HUES64 (cell line): ENCODE measurements at regions not wholly inside any gene's neighbourhood (a gene's known extent, or its start where the extent isn't known, plus 50 kb on each side); places are given as distances from the start of the nearest gene placed in this dataset.

Experiments used
- H3K27ac ChIP-seq: 2 replicates; pipeline ENCODE4 v1.7.0; 2013; ENCODE audit warnings: low read depth, low read length, inconsistent platforms
- H3K27me3 ChIP-seq: 2 replicates; pipeline ENCODE4 v1.6.1; 2013; ENCODE audit warnings: mild to moderate bottlenecking, low read length; ENCODE audit not compliant: insufficient read depth
- H3K36me3 ChIP-seq: 2 replicates; pipeline ENCODE4 v1.6.1; 2013; ENCODE audit warnings: mild to moderate bottlenecking, low read length; ENCODE audit not compliant: insufficient read depth
- H3K4me1 ChIP-seq: 2 replicates; pipeline ENCODE4 v1.6.1; 2013; ENCODE audit warnings: mild to moderate bottlenecking, low read length, moderate library complexity; ENCODE audit not compliant: insufficient read depth
- H3K4me3 ChIP-seq: 2 replicates; pipeline ENCODE4 v1.5.1; 2013; ENCODE audit warnings: mild to moderate bottlenecking, low read length, moderate library complexity
- H3K9ac ChIP-seq: 2 replicates; pipeline ENCODE4 v1.6.1; 2013; ENCODE audit warnings: mild to moderate bottlenecking, low read depth, low read length
- H3K9me3 ChIP-seq: 2 replicates; pipeline ENCODE4 v1.6.1; 2013; ENCODE audit warnings: low read depth, low read length; ENCODE audit not compliant: insufficient read depth
- WGBS: fragments of 150-250, 120-280 bp; methylation state at CpG from one replicate; pipeline ENCODE4 v1.1.7; 2013; ENCODE audit warnings: missing lambda C conversion rate; 5-methylcytosine and 5-hydroxymethylcytosine counted together

DNA sequence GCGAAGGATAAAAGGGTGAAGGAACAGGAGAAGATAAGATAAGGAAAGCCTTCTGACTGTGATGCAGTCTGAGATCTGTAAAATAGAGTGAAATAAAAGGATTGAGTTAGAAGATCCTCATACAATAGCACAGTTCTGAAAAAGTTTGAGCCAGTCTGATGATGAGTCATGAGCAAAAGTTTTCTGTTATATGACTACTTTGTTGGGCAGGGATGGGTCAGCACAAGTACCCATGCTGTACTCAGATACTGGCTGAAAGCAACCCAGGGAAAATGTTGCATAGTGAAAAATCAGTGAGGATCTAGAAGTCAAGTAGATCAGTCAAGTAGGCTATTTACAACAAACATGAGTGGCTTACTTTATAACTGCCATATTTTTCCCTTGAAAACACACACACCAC lies 253.5 kb downstream of the PCDH10 start:
- WGBS, result 89% methylated on average over 1 of the region's 1 CpG
- H3K9me3 ChIP-seq, result no peaks in the 10 kb centered on the region
- no peak overlapping the region for H3K9ac ChIP-seq
- H3K4me1 ChIP-seq, result no peaks in the 10 kb centered on the region
- no peaks in the 10 kb centered on the region for H3K36me3 ChIP-seq
- no peak overlapping the region for H3K27ac ChIP-seq
- no peak overlapping the region for H3K4me3 ChIP-seq
- no peaks in the 10 kb centered on the region for H3K27me3 ChIP-seq

DNA sequence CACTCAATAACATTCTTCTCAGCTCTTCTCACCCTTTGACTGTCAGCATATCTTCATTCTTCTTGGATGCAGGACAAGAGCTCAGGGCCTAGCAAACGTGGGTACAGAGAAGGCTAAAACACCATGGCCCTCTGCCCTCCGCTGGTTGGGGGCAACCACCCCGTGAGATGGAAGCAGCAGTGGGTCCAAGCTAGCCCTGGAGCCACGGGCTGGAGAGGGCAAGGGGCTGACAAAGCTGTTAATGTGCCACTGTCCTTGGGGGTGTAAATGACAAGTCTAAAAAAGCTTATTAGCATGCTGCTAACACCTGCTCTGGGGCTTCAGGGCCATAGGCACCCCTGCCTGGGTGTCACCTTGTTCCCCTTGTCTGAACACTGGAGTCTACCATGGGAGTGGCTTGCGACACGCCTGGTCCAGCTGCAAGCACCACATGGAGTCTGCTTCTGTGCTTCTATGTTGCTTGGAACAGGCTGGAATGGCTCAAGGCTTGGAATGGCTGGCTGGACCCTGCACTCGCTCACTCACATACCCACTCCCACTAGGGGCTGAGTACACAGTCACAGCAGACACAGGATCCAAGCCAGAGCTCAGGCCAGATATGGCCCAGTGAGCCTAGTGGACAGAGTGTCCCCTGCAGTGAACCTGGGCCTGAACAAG lies 246.0 kb downstream of the PCDH10 start:
- WGBS, result 94% methylated on average over 7 of the region's 7 CpGs
- H3K4me1 ChIP-seq, result no peaks in the 10 kb centered on the region
- no peaks in the 10 kb centered on the region for H3K27me3 ChIP-seq
- H3K36me3 ChIP-seq, result no peaks in the 10 kb centered on the region
- no peak overlapping the region for H3K9ac ChIP-seq
- H3K4me3 ChIP-seq, result no peak overlapping the region
- no peak overlapping the region for H3K27ac ChIP-seq
- H3K9me3 ChIP-seq, result no peaks in the 10 kb centered on the region

DNA sequence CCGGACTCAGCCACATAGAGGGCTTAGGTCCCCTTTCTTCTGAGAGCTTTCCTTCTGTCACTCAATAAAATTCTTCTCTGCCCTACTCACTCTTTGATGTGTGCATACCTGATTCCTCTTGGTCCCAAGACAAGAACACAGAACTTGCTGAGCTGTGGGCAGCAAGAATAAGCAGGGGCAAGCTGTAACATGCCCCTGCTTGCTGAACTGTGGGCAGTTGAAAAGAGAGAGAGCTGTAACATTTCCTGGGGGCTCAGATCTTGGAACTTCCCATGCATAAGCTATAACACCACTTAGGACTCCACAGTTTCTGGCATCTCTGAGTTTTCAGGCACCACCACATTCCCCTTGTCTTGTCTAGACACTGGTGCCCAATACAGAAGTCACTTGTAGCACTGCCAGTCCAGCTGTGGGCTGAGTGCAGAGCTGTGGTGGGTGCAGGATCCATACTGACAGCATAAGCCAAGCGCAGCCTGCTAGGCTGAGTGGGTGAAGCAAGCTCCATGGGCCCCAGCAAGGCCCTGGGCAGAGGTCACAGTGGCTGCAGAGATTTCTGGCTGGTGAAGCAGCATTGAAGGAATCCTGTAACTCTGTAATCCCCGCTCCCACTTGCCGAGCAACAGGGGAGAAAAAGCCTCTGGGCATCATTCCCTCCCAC lies 241.2 kb downstream of the PCDH10 start:
- WGBS, result 90% methylated on average over 4 of the region's 4 CpGs
- Histone ChIP-seq H3K9me3 (no peaks in the 10 kb centered on the region), H3K27me3 (no peaks in the 10 kb centered on the region), H3K4me1 (no peaks in the 10 kb centered on the region), H3K9ac (no peak overlapping the region), H3K36me3 (no peaks in the 10 kb centered on the region), H3K4me3 (no peak overlapping the region), H3K27ac (no peak overlapping the region)

DNA sequence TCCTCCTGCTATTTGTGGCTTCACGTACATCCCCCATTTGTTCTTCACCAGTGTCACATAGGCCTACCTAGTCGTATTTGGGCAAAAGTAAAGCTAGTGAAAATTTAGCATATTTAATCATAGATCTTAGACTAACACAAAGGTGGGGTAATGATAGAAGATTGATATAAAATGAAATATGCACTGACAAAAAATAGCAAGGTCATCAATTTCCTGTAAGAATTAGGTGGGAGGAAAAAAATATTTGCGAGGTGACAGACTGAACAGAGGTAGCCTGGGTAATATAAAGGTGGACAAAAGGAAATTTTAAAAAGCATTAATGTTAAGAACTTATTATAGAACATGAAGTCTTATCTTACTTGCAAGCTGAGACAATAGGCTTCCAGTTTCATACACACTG lies 239.9 kb downstream of the PCDH10 start:
- 100% methylated on average over 2 of the region's 3 CpGs for WGBS
- H3K27ac ChIP-seq, result no peak overlapping the region
- no peak overlapping the region for H3K9ac ChIP-seq
- H3K4me3 ChIP-seq, result no peak overlapping the region
- no peaks in the 10 kb centered on the region for H3K36me3 ChIP-seq
- no peaks in the 10 kb centered on the region for H3K27me3 ChIP-seq
- H3K9me3 ChIP-seq, result no peaks in the 10 kb centered on the region
- no peaks in the 10 kb centered on the region for H3K4me1 ChIP-seq

DNA sequence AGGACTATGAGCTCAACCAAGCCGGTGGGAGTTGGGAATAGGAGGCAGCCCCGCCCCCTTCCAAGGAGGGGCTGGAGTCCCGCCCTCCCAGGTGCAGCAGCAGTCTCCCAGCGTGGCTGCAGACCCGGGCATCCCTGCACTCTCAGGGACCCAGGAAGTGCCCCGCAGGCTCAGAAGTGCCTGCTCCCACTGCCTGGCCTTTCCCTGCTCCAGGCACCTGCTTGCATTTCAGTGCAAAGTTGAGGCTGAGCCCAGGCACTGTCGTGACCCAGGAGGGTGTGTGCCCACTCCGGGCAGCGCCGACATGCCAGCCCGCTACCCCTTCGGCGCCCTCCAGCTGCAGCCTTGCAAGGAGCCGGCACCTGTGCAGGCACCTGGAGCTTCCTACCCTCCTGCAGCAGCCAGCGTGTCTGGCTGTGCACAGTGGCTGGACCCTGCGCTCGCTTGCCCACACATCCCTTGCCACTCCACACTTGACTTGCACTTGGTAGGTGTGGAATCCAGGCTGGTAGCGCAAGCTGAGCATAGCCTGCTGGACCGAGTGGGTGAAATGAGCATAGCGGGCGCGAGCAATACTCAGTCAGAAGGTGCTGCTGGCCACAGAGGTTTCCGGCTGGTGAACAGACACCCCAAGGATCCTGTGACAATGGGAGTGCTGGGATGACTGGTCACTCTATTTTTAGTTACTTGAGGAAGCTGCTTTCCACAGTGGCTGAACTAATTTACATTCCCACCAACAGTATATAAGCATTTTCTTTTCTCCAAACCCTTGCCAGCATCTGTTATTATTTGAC lies 236.3 kb downstream of the PCDH10 start:
- H3K9ac ChIP-seq, result no peak overlapping the region
- no peaks in the 10 kb centered on the region for H3K36me3 ChIP-seq
- 95% methylated on average over 23 of the region's 23 CpGs for WGBS
- H3K4me3 ChIP-seq, result no peak overlapping the region
- H3K4me1 ChIP-seq, result no peaks in the 10 kb centered on the region
- H3K27ac ChIP-seq, result no peak overlapping the region
- no peaks in the 10 kb centered on the region for H3K27me3 ChIP-seq
- H3K9me3 ChIP-seq, result no peaks in the 10 kb centered on the region

DNA sequence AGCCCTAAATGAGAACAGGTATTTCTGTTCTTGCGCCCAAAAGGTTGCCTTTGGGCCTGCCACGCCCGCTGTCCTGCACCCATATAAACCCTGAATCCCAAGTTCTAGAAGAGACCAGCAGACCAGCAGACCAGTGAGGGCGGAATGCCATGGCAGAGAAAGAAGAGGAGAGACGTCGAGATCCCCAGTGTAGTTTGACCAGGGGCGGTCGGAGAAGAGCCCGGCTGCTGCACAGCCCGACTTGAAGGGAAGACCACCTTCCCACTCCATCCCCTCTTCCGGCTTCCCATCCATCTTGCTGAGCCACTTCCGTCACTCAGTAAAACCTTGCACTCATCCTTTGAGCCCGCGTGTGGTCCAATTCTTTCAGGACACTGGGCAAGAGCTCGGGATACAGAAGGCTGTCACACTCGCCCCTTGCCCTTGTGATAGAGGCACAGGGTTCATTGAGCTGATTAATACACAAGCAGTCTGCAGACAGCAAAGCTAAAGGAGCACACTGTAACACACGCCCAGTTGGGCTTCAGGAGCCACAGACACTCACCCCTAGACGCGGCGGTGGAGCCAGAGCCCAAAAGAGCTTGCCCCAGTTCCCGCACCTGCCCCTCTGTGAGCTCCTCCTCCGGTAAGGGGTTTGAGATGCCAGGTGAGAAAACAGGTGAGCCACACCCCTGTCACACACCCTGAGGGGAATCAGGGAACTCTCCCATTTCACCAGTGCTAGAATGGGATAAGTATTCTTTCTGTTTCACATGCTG lies 230.8 kb downstream of the PCDH10 start:
- H3K9ac ChIP-seq, result no peak overlapping the region
- WGBS, result 95% methylated on average over 22 of the region's 22 CpGs
- H3K36me3 ChIP-seq, result no peaks in the 10 kb centered on the region
- H3K9me3 ChIP-seq, result no peaks in the 10 kb centered on the region
- H3K27me3 ChIP-seq, result no peaks in the 10 kb centered on the region
- H3K4me3 ChIP-seq, result no peak overlapping the region
- H3K4me1 ChIP-seq, result no peaks in the 10 kb centered on the region
- no peak overlapping the region for H3K27ac ChIP-seq

DNA sequence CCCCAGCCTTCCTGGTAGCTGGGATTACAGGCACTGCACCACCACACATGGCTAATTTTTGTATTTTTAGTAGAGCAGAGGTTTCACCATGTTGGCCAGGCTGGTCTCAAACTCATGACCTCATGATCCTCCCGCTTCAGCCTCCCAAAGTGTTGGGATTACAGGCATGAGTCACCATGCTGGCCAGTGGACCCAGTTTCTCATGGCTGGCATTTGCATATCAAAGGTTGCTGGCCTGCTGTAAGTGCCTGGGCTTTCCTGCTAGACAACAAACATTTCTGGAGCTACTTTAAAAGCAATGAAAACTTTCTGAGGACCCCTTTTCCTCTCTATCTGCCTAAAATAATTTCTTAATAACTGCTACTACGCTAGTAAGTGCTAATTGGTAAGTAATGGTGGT lies 228.2 kb downstream of the PCDH10 start:
- H3K36me3 ChIP-seq, result no peaks in the 10 kb centered on the region
- no peak overlapping the region for H3K27ac ChIP-seq
- H3K4me3 ChIP-seq, result no peak overlapping the region
- H3K4me1 ChIP-seq, result no peaks in the 10 kb centered on the region
- 92% methylated on average over 2 of the region's 2 CpGs for WGBS
- H3K27me3 ChIP-seq, result no peaks in the 10 kb centered on the region
- no peaks in the 10 kb centered on the region for H3K9me3 ChIP-seq
- no peak overlapping the region for H3K9ac ChIP-seq

DNA sequence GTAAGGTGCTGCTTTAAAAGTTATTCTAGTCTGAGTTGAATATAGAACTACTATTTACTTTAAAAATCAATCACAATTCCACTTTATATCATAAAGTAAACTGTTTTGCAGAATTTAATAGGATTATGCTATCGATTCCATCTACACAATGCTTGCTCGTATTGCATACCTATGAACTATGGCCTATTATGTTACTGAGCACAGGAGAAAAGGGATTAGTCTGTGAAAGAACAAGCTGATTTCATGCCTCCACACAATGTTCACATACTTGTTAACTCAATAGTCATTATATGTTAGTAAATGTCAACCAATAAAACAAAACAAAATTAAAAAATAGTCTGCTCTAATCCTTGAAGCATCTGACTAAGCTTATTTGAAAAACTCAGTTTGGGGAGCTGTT lies 223.6 kb downstream of the PCDH10 start:
- Histone ChIP-seq H3K4me3 (no peak overlapping the region), H3K27ac (no peak overlapping the region), H3K4me1 (no peaks in the 10 kb centered on the region), H3K9me3 (no peaks in the 10 kb centered on the region), H3K9ac (no peak overlapping the region), H3K27me3 (no peaks in the 10 kb centered on the region), H3K36me3 (no peaks in the 10 kb centered on the region)
- 100% methylated on average over 2 of the region's 2 CpGs for WGBS

DNA sequence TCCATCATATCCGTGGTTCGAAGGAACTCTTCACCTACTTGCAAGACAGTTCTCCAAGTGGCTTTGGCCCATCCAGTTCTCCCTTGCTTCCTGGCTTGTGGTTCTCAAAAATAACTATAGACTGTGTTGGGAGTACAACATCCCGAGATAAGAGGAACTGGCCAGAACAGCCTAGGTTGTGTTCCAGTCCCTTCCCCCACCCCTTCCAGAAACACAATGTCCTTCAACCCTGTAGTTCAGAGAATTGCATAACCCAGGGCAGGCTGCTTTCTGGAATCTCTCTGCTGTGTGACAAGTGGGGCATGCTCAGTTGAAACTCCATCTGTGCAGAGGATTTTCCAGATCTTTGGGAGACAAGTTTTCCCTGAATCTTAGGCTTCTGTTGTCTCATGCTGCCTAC lies 206.5 kb downstream of the PCDH10 start:
- WGBS, result 85% methylated on average over 3 of the region's 3 CpGs
- H3K4me1 ChIP-seq, result no peaks in the 10 kb centered on the region
- no peaks in the 10 kb centered on the region for H3K27me3 ChIP-seq
- H3K9me3 ChIP-seq, result no peaks in the 10 kb centered on the region
- no peak overlapping the region for H3K4me3 ChIP-seq
- H3K36me3 ChIP-seq, result no peaks in the 10 kb centered on the region
- H3K9ac ChIP-seq, result no peak overlapping the region
- H3K27ac ChIP-seq, result no peak overlapping the region

DNA sequence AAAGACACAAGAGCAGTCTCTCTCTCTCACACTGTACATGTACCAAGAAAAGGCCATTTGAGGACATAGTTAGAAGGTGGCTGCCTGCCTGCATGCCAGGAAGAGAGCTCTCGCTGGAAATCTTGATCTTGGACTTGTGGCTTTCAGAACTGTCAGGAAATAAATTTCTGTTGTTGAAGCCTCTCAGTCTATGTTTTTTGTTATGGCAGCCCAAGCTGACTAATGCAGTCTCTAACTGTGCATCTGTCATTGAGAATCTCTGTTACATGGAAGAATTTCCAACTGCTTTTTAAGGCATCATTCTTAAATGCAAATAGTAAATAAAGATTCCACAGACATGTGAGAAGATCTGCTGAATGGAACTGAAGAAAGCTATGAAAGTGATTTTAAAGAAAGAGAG lies 198.3 kb downstream of the PCDH10 start:
- Histone ChIP-seq H3K9ac (no peak overlapping the region), H3K4me1 (no peaks in the 10 kb centered on the region), H3K4me3 (no peak overlapping the region), H3K27me3 (no peaks in the 10 kb centered on the region), H3K36me3 (no peaks in the 10 kb centered on the region), H3K27ac (no peak overlapping the region), H3K9me3 (no peaks in the 10 kb centered on the region)
- 92% methylated on average over 1 of the region's 1 CpG for WGBS

DNA sequence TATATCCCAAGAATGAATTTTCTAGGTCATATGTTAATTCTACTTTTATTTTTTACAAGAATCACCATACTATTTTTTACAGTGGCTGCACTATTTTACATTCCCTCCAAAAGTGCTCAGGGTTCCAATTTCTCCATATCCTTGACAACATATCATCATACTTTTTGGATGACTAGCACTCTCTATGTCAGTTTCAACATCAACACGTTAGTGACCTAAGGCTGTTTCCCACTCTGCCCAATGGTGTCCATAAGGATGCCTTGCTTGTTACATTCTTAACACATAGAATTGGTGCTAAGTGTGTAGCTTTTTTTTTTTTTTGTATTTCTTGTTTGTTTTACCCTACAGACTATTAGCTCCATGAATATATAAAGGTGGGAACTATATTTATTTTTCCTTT lies 175.4 kb downstream of the PCDH10 start:
- H3K27me3 ChIP-seq, result no peaks in the 10 kb centered on the region
- H3K27ac ChIP-seq, result no peak overlapping the region
- H3K9me3 ChIP-seq, result no peaks in the 10 kb centered on the region
- no peak overlapping the region for H3K9ac ChIP-seq
- H3K4me3 ChIP-seq, result no peak overlapping the region
- WGBS, result 85% methylated on average over 1 of the region's 1 CpG
- H3K36me3 ChIP-seq, result no peaks in the 10 kb centered on the region
- peaks cover 8% of the 10 kb centered on the region; the same call in 1 of the 2 replicates for H3K4me1 ChIP-seq
